Fibroblast of villous mesenchyme (primary cell): ENCODE measurements at regions not wholly inside any gene's neighbourhood (a gene's known extent, or its start where the extent isn't known, plus 50 kb on each side); places are given as distances from the start of the nearest gene placed in this dataset.
A peak's percentile ranks its signal among the peaks of the same experiment; 100 is the strongest.

Source experiments
- DNase-seq: peaks from one replicate; pipeline ENCODE4 v3.0.0-alpha.2; 2010; ENCODE audit warnings: low read depth
- H3K4me3 ChIP-seq: 2 replicates; pipeline ENCODE4 v1.5.1; 2011; ENCODE audit warnings: low read depth, mild to moderate bottlenecking, low read length
- TF ChIP-seq, protein P1 (sequence below): IDR thresholded peaks from 2 replicates; pipeline ENCODE4 v1.5.1; 2012; ENCODE audit warnings: low read depth, mild to moderate bottlenecking, low read length; ENCODE audit not compliant: insufficient read depth

DNA sequence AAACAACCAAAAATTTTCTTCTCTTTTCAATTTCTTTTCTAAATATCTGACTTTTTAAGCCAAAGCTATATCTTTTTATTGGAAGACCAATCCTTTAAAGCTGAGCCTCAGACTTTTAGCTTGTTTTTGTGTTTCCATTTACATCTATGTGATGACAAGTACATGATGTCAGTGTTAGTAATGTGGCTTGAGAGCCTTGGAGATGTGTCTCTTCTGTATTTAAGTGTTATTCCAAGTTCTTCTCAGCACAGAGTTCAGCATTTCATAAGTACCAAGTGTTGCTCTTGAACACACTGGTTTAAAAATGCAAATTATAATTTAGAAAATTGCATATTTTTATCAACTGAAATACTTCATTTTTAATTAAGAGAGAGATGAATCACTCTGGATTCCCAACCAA is 948.9 kb upstream of the FLRT2 start:
- no peak overlapping the region for H3K4me3 ChIP-seq
- TF ChIP-seq, protein P1, sequence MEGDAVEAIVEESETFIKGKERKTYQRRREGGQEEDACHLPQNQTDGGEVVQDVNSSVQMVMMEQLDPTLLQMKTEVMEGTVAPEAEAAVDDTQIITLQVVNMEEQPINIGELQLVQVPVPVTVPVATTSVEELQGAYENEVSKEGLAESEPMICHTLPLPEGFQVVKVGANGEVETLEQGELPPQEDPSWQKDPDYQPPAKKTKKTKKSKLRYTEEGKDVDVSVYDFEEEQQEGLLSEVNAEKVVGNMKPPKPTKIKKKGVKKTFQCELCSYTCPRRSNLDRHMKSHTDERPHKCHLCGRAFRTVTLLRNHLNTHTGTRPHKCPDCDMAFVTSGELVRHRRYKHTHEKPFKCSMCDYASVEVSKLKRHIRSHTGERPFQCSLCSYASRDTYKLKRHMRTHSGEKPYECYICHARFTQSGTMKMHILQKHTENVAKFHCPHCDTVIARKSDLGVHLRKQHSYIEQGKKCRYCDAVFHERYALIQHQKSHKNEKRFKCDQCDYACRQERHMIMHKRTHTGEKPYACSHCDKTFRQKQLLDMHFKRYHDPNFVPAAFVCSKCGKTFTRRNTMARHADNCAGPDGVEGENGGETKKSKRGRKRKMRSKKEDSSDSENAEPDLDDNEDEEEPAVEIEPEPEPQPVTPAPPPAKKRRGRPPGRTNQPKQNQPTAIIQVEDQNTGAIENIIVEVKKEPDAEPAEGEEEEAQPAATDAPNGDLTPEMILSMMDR = no peak
- no peak for DNase-seq

DNA sequence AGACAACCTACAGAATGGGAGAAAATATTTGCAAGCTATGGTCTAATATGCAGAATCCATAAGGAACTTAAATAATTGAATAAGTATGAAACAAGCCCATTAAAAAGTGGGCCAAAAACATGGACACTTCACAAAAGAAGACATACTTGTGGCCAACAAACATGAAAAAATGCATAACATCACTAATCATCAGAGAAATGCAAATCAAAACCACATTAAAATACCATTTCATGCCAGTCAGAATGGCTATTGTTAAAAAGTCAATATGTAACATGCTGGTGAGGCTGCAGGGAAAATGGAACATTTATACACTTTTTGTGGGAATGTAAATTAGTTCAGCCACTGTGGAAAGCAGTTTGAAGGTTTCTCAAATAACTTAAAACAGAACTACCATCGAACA is 945.4 kb upstream of the FLRT2 start:
- no peak for DNase-seq
- TF ChIP-seq, protein P1 = no peak
- no peak overlapping the region for H3K4me3 ChIP-seq

DNA sequence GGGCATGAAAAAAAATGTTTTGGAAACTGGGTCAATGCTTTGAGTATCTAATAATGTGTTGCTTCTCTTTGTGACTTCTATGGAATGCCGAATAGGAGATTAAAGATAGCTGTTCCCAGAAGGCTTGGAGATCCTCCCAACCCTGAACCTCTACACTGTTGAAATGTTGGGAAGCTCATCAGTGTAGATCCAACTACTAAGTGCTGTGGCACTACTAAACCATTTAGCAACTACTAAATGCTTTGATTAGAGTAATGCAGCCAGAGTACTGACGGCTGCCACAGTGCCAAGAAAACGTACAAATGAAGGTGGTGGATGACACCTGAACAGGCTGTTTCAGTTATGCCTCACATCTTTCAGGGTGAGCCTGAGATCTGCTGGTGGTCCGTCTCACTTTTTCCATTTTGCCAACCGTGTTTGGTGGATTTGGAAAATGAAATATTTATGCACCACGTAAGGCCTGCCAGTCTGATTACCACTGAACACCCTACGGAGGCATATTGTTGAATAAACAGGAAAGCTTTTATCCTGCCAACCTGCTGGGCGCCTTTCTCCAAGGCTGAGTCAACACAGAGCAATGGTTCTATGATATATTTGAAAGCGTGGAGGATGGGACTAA is 938.0 kb upstream of the FLRT2 start:
- TF ChIP-seq, protein P1 = no peak
- DNase-seq = no peak
- H3K4me3 ChIP-seq = no peak overlapping the region

DNA sequence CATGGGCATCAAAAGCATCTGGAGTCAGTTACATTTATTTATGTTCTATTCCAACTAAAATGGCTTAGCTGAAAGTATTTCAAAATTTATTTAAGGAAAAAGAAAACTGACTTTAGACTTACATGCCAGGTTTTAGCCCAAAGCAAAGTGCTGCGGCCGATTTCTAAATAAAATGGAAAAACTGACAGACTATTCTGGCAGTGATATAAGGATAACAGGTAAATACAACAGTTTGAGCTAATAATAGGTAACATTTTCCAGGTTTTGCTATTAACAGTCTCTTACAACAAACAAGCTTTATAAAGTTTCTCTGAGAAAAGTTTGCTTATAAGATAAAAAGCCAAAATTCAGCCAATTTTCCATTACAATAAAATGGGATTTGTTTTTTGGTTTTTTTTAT is 937.2 kb upstream of the FLRT2 start:
- TF ChIP-seq, protein P1 = no peak
- no peak overlapping the region for H3K4me3 ChIP-seq
- no peak for DNase-seq

DNA sequence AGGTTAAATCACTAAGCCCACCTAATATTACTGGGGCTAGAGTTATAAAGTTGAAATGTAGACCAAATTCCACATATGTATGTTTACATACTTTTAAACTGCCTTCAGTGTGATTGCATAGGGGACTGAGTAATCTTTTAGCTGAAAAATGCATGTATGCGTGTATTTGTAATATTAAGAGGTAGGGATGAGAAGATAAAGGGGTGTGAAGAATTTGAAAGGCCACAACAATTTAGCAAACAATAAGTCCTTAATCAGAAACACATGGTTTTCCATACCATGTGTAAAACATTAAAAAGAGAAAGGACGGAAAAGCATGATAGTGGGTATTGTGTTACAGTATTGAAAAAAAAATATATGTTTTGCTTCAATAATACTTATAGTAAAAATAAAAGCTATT is 919.9 kb upstream of the FLRT2 start:
- no peak overlapping the region for H3K4me3 ChIP-seq
- no peak for DNase-seq
- TF ChIP-seq, protein P1 = no peak

DNA sequence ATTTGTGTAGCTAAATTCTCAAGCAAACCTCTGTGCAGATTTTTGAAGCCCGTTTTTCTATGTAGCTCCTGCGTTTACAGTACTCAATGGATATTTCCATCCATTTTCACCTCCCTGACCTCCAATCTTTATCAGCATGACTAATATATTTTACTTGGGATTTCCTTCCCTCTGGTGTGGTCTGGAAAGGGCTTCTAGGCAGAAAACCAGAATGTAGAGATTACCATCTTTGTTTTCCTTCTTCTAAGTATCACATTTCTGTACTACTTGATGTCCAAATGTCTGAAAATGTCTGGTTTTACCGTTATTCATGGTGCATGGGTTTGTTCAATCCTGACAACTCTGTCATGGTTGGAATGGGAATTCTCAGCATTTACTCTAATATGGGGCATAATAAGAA is 907.6 kb upstream of the FLRT2 start:
- peak; percentile 45 for DNase-seq

DNA sequence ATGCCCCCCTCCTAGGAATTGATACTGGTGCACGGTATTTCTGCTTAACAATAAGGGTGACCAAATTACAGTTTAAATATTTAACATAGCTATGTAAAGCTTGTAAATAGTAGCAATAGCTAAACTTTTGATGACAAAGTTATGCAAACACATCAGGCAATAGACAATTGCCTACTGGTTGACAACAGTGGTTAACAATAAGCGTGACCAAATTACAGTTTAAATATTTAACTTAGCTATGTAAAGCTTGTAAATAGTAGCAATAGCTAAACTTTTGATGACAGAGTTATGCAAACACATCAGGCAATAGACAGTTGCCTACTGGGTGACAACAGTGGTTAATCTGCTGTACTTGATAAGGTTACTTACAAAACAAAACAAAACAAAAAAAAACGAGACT is 886.5 kb upstream of the FLRT2 start:
- no peak overlapping the region for H3K4me3 ChIP-seq
- TF ChIP-seq, protein P1 = no peak
- DNase-seq = no peak

More for the DNA sequence above, 907.6 kb upstream of the FLRT2 start:
- H3K4me3 ChIP-seq = no peak overlapping the region
- TF ChIP-seq, protein P1 = no peak
